ENCODE measurements at regions not wholly inside any gene's neighbourhood (a gene's known extent, or its start where the extent isn't known, plus 50 kb on each side); places are given as distances from the start of the nearest gene placed in this dataset.
"Not testable (repeated sequence)": the region's sequence is repeated elsewhere in the genome, so short reads cannot be mapped to it uniquely, and the experiment has no call there.

- H3K4ac ChIP-seq (ENCODE audit: low read depth in 1 of 2, low read length in 2 of 2): no peak overlapping the region
- no peak overlapping the region for H3K27ac ChIP-seq (ENCODE audit: low read length, poor library complexity, severe bottlenecking)
- H4K8ac ChIP-seq (ENCODE audit: low read length): no peak overlapping the region
- H2BK15ac ChIP-seq (ENCODE audit: low read depth, poor library complexity, severe bottlenecking): no peak overlapping the region
- no peaks in the 10 kb centered on the region for H3K9me3 ChIP-seq (ENCODE audit: control insufficient read depth, low read length)
- H2AK5ac ChIP-seq (ENCODE audit: low read length, severe bottlenecking): no peak overlapping the region
- no peak overlapping the region for H2AFZ ChIP-seq (ENCODE audit: low read depth, low read length)
- H2BK5ac ChIP-seq (ENCODE audit: low read depth, low read length, poor library complexity, severe bottlenecking): no peak overlapping the region
- peak; percentile 25 for DNase-seq
- no peak overlapping the region for H3K23ac ChIP-seq (ENCODE audit: low read length in 2 of 2)
- H3K79me1 ChIP-seq (replicated peaks; ENCODE audit: low read length, poor library complexity, severe bottlenecking): no peaks in the 10 kb centered on the region
- WGBS: 56% methylated on average over 1 of the region's 1 CpG
- H3K4me3 ChIP-seq (ENCODE audit: insufficient read depth in 1 of 2, low read depth in 1 of 2, low read length in 2 of 2): no peak overlapping the region
- H3K27me3 ChIP-seq (ENCODE audit: control insufficient read depth in 1 of 2, insufficient read depth in 1 of 2, low read length in 2 of 2): no peaks in the 10 kb centered on the region
- H2BK120ac ChIP-seq (ENCODE audit: low read depth, low read length): no peak overlapping the region
- peaks cover 2% of the 10 kb centered on the region for H3K4me1 ChIP-seq (ENCODE audit: control insufficient read depth, insufficient read depth, low read depth, low read length)
- no peak overlapping the region for H2BK12ac ChIP-seq (ENCODE audit: low read length in 2 of 2)
- no peak overlapping the region for H3K14ac ChIP-seq (ENCODE audit: low read length in 2 of 2)
- no peak overlapping the region for H3K4me2 ChIP-seq (ENCODE audit: low read length, poor library complexity, severe bottlenecking)
- H3K36me3 ChIP-seq (ENCODE audit: control insufficient read depth in 1 of 2, insufficient read depth in 2 of 2, low read depth in 1 of 2, low read length in 2 of 2): no peaks in the 10 kb centered on the region
- no peak overlapping the region for H4K91ac ChIP-seq (ENCODE audit: low read length)
- H3K18ac ChIP-seq (ENCODE audit: low read depth in 1 of 2, low read length in 2 of 2): no peak overlapping the region
- H3K9ac ChIP-seq (ENCODE audit: low read length): no peak overlapping the region
Measured at GRCh38 chr6:146937316-146937715, 266.9 kb upstream of the STXBP5 start.

GRCh38 chr6:146938266-146938665, 266.0 kb upstream of the STXBP5 start:
- Histone ChIP-seq H3K36me3 (ENCODE audit: control insufficient read depth in 1 of 2, insufficient read depth in 2 of 2, low read depth in 1 of 2, low read length in 2 of 2) (no peaks in the 10 kb centered on the region), H3K9ac (ENCODE audit: low read length) (no peak overlapping the region), H3K4me2 (ENCODE audit: low read length, poor library complexity, severe bottlenecking) (no peak overlapping the region), H4K91ac (ENCODE audit: low read length) (no peak overlapping the region), H3K79me1 (replicated peaks; ENCODE audit: low read length, poor library complexity, severe bottlenecking) (no peaks in the 10 kb centered on the region), H2BK5ac (ENCODE audit: low read depth, low read length, poor library complexity, severe bottlenecking) (no peak overlapping the region), H2AFZ (ENCODE audit: low read depth, low read length) (no peak overlapping the region), H3K18ac (ENCODE audit: low read depth in 1 of 2, low read length in 2 of 2) (no peak overlapping the region), H2BK12ac (ENCODE audit: low read length in 2 of 2) (no peak overlapping the region), H3K23ac (ENCODE audit: low read length in 2 of 2) (no peak overlapping the region), H3K9me3 (ENCODE audit: control insufficient read depth, low read length) (no peaks in the 10 kb centered on the region), H3K14ac (ENCODE audit: low read length in 2 of 2) (no peak overlapping the region), H3K4ac (ENCODE audit: low read depth in 1 of 2, low read length in 2 of 2) (no peak overlapping the region), H3K27ac (ENCODE audit: low read length, poor library complexity, severe bottlenecking) (no peak overlapping the region), H3K4me1 (ENCODE audit: control insufficient read depth, insufficient read depth, low read depth, low read length) (peaks cover 2% of the 10 kb centered on the region), H2BK120ac (ENCODE audit: low read depth, low read length) (no peak overlapping the region), H3K27me3 (ENCODE audit: control insufficient read depth in 1 of 2, insufficient read depth in 1 of 2, low read length in 2 of 2) (no peaks in the 10 kb centered on the region), H4K8ac (ENCODE audit: low read length) (no peak overlapping the region), H2AK5ac (ENCODE audit: low read length, severe bottlenecking) (no peak overlapping the region), H2BK15ac (ENCODE audit: low read depth, poor library complexity, severe bottlenecking) (no peak overlapping the region), H3K4me3 (ENCODE audit: insufficient read depth in 1 of 2, low read depth in 1 of 2, low read length in 2 of 2) (no peak overlapping the region)
- WGBS: 100% methylated on average over 1 of the region's 1 CpG
- no peak for DNase-seq

GRCh38 chr6:146939456-146939855, 264.8 kb upstream of the STXBP5 start:
- H3K4me1 ChIP-seq (ENCODE audit: control insufficient read depth, insufficient read depth, low read depth, low read length); H4K91ac ChIP-seq (ENCODE audit: low read length); H2AK5ac ChIP-seq (ENCODE audit: low read length, severe bottlenecking); H3K18ac ChIP-seq (ENCODE audit: low read depth in 1 of 2, low read length in 2 of 2); H3K36me3 ChIP-seq (ENCODE audit: control insufficient read depth in 1 of 2, insufficient read depth in 2 of 2, low read depth in 1 of 2, low read length in 2 of 2); H3K4ac ChIP-seq (ENCODE audit: low read depth in 1 of 2, low read length in 2 of 2); H3K4me3 ChIP-seq (ENCODE audit: insufficient read depth in 1 of 2, low read depth in 1 of 2, low read length in 2 of 2); H3K27me3 ChIP-seq (ENCODE audit: control insufficient read depth in 1 of 2, insufficient read depth in 1 of 2, low read length in 2 of 2); H3K14ac ChIP-seq (ENCODE audit: low read length in 2 of 2); H3K23ac ChIP-seq (ENCODE audit: low read length in 2 of 2); H3K79me1 ChIP-seq (replicated peaks; ENCODE audit: low read length, poor library complexity, severe bottlenecking); H3K9ac ChIP-seq (ENCODE audit: low read length); H2BK5ac ChIP-seq (ENCODE audit: low read depth, low read length, poor library complexity, severe bottlenecking); H2BK120ac ChIP-seq (ENCODE audit: low read depth, low read length); H2AFZ ChIP-seq (ENCODE audit: low read depth, low read length); H2BK15ac ChIP-seq (ENCODE audit: low read depth, poor library complexity, severe bottlenecking); H4K8ac ChIP-seq (ENCODE audit: low read length); H3K27ac ChIP-seq (ENCODE audit: low read length, poor library complexity, severe bottlenecking); H3K9me3 ChIP-seq (ENCODE audit: control insufficient read depth, low read length); H2BK12ac ChIP-seq (ENCODE audit: low read length in 2 of 2); H3K4me2 ChIP-seq (ENCODE audit: low read length, poor library complexity, severe bottlenecking): not testable (repeated sequence)
- peak; percentile 20 for DNase-seq
- 84% methylated on average over 6 of the region's 6 CpGs for WGBS

GRCh38 chr6:146943664-146944063, 260.6 kb upstream of the STXBP5 start:
- no peak overlapping the region for H3K18ac ChIP-seq (ENCODE audit: low read depth in 1 of 2, low read length in 2 of 2)
- H3K79me1 ChIP-seq (replicated peaks; ENCODE audit: low read length, poor library complexity, severe bottlenecking): no peaks in the 10 kb centered on the region
- H3K9ac ChIP-seq (ENCODE audit: low read length): no peak overlapping the region
- no peak overlapping the region for H3K4me2 ChIP-seq (ENCODE audit: low read length, poor library complexity, severe bottlenecking)
- no peaks in the 10 kb centered on the region for H3K27me3 ChIP-seq (ENCODE audit: control insufficient read depth in 1 of 2, insufficient read depth in 1 of 2, low read length in 2 of 2)
- H3K27ac ChIP-seq (ENCODE audit: low read length, poor library complexity, severe bottlenecking): no peak overlapping the region
- H2AK5ac ChIP-seq (ENCODE audit: low read length, severe bottlenecking): no peak overlapping the region
- 92% methylated on average over 3 of the region's 4 CpGs for WGBS
- no peak for DNase-seq
- H3K4me3 ChIP-seq (ENCODE audit: insufficient read depth in 1 of 2, low read depth in 1 of 2, low read length in 2 of 2): no peak overlapping the region
- H3K14ac ChIP-seq (ENCODE audit: low read length in 2 of 2): no peak overlapping the region
- H3K9me3 ChIP-seq (ENCODE audit: control insufficient read depth, low read length): no peaks in the 10 kb centered on the region
- no peak overlapping the region for H2BK12ac ChIP-seq (ENCODE audit: low read length in 2 of 2)
- no peak overlapping the region for H3K23ac ChIP-seq (ENCODE audit: low read length in 2 of 2)
- no peaks in the 10 kb centered on the region for H3K4me1 ChIP-seq (ENCODE audit: control insufficient read depth, insufficient read depth, low read depth, low read length)
- H4K8ac ChIP-seq (ENCODE audit: low read length): peak overlapping the region; percentile 37
- no peak overlapping the region for H2BK5ac ChIP-seq (ENCODE audit: low read depth, low read length, poor library complexity, severe bottlenecking)
- H2AFZ ChIP-seq (ENCODE audit: low read depth, low read length): no peak overlapping the region
- no peak overlapping the region for H2BK120ac ChIP-seq (ENCODE audit: low read depth, low read length)
- H3K4ac ChIP-seq (ENCODE audit: low read depth in 1 of 2, low read length in 2 of 2): no peak overlapping the region
- no peaks in the 10 kb centered on the region for H3K36me3 ChIP-seq (ENCODE audit: control insufficient read depth in 1 of 2, insufficient read depth in 2 of 2, low read depth in 1 of 2, low read length in 2 of 2)
- H2BK15ac ChIP-seq (ENCODE audit: low read depth, poor library complexity, severe bottlenecking): no peak overlapping the region
- H4K91ac ChIP-seq (ENCODE audit: low read length): no peak overlapping the region

All from mesenchymal stem cell (in vitro differentiated cells and primary cell).